DND-41 (cell line): ENCODE measurements at regions not wholly inside any gene's neighbourhood (a gene's known extent, or its start where the extent isn't known, plus 50 kb on each side); places are given as distances from the start of the nearest gene placed in this dataset.

Source experiments
- ATAC-seq: fragments of 200-7000 bp; cut with Tn5 transposase; 3 replicates; pipeline ENCODE4 v1.9.1; 2021; ENCODE audit warnings: low read depth; ENCODE audit not compliant: insufficient read depth
- DNase-seq: peaks from one replicate; pipeline ENCODE4 v3.0.0-alpha.2; 2020
- H2AFZ ChIP-seq: 2 replicates; pipeline ENCODE4 v1.6.0; 2012; ENCODE audit warnings: low read depth, low read length
- H3K27ac ChIP-seq: 2 replicates; pipeline ENCODE4 v1.5.1; 2012; ENCODE audit warnings: low read length, inconsistent platforms
- H3K27me3 ChIP-seq: fragments of 200-600 bp; sonication (generic); 2 replicates; pipeline ENCODE4 v1.6.0; 2012; ENCODE audit warnings: low read length, mild to moderate bottlenecking, inconsistent platforms; ENCODE audit not compliant: insufficient read depth, poor library complexity
- H3K36me3 ChIP-seq: 2 replicates; pipeline ENCODE4 v1.5.1; 2012; ENCODE audit warnings: low read length, inconsistent platforms; ENCODE audit not compliant: insufficient read depth
- H3K4me1 ChIP-seq: 2 replicates; pipeline ENCODE4 v1.5.1; 2012; ENCODE audit warnings: mild to moderate bottlenecking, low read length; ENCODE audit not compliant: insufficient read depth
- H3K4me2 ChIP-seq: 2 replicates; pipeline ENCODE4 v1.6.0; 2012; ENCODE audit warnings: mild to moderate bottlenecking, moderate library complexity, low read length, inconsistent platforms; ENCODE audit not compliant: insufficient read depth
- H3K4me3 ChIP-seq, 2 experiments: fragments of 200-600 bp in 1 of 2; shearing (Covaris generic) in 1 of 2; 2 replicates each; pipeline ENCODE4 v1.5.1; 2012 to 2016; ENCODE audit warnings: inconsistent platforms in 2 of 2, low read length in 2 of 2, mild to moderate bottlenecking in 2 of 2, low read depth in 1 of 2, moderate library complexity in 1 of 2
- H3K79me2 ChIP-seq: 2 replicates; pipeline ENCODE4 v1.6.0; 2012; ENCODE audit warnings: low read length, inconsistent platforms; ENCODE audit not compliant: insufficient read depth
- H3K9ac ChIP-seq: 2 replicates; pipeline ENCODE4 v1.6.0; 2012; ENCODE audit warnings: low read depth, mild to moderate bottlenecking, inconsistent platforms, low read length, moderate library complexity
- H3K9me3 ChIP-seq: 2 replicates; pipeline ENCODE4 v1.5.1; 2012; ENCODE audit warnings: low read length, moderate library complexity, mild to moderate bottlenecking, inconsistent platforms; ENCODE audit not compliant: insufficient read depth, severe bottlenecking
- H4K20me1 ChIP-seq: 2 replicates; pipeline ENCODE4 v1.6.0; 2012; ENCODE audit warnings: low read length; ENCODE audit not compliant: insufficient read depth
- EZH2 ChIP-seq: IDR thresholded peaks from 3 replicates; pipeline ENCODE4 v1.6.1; 2012; ENCODE audit warnings: borderline replicate concordance, low read depth, mild to moderate bottlenecking, moderate library complexity, low read length, inconsistent platforms; ENCODE audit not compliant: severe bottlenecking
- TF ChIP-seq, protein P1 (sequence below): IDR thresholded peaks from 2 replicates; pipeline ENCODE4 v1.5.1; 2012; ENCODE audit warnings: borderline replicate concordance, low read length, moderate library complexity, mild to moderate bottlenecking; ENCODE audit not compliant: poor library complexity, severe bottlenecking; ENCODE audit errors: extremely low read depth

DNA sequence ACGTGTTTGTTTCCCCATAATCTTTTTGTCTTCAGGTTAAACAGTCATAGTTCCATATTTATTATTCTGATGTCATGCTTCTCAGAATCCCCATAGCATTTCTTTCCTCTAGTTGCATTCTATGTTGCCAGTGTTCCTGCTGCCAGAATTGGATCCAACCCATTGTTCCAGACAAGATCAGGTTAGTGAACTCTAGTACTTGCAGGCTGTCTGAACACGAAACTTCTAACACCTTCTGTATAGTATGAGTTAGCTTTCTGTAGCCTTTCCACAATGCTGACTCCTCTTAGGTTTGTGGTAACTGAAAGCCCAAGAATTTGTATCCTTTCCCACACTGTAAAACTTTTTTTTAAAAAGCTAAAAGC, 88.0 kb upstream of the ROPN1 start:
- TF ChIP-seq EZH2 = no peak
- TF ChIP-seq, protein P1, sequence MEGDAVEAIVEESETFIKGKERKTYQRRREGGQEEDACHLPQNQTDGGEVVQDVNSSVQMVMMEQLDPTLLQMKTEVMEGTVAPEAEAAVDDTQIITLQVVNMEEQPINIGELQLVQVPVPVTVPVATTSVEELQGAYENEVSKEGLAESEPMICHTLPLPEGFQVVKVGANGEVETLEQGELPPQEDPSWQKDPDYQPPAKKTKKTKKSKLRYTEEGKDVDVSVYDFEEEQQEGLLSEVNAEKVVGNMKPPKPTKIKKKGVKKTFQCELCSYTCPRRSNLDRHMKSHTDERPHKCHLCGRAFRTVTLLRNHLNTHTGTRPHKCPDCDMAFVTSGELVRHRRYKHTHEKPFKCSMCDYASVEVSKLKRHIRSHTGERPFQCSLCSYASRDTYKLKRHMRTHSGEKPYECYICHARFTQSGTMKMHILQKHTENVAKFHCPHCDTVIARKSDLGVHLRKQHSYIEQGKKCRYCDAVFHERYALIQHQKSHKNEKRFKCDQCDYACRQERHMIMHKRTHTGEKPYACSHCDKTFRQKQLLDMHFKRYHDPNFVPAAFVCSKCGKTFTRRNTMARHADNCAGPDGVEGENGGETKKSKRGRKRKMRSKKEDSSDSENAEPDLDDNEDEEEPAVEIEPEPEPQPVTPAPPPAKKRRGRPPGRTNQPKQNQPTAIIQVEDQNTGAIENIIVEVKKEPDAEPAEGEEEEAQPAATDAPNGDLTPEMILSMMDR = no peak
- Histone ChIP-seq H3K27ac (no peak overlapping the region), H3K79me2 (no peaks in the 10 kb centered on the region), H3K4me2 (no peak overlapping the region), H2AFZ (no peak overlapping the region), H3K9ac (no peak overlapping the region), H4K20me1 (no peaks in the 10 kb centered on the region; the same call in 1 of the 2 replicates), H3K4me1 (no peaks in the 10 kb centered on the region), H3K36me3 (no peaks in the 10 kb centered on the region), H3K4me3 (no peak overlapping the region), H3K9me3 (no peaks in the 10 kb centered on the region), H3K27me3 (peaks cover 12% of the 10 kb centered on the region)
- DNase-seq (no peak), ATAC-seq (no peak)

DNA sequence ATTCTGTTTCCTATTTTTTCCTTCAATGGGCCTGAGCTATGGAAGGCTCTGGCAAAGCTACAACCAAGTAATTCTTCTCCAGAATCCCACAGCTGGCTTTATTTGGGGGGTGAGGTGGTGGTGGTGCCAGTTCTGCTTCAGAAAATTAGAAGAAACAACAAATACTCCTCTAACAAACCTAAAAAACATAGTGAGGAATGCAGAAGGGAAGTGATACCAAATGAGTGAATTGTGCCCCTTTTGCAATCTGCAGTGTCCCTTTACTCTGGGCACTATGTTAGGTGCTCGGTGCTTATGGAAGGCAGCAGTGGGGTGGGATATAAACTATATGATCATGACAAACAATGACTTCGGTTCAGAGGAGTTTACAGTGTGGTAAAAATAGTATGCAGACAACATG, 90.4 kb upstream of the ROPN1 start:
- Histone ChIP-seq H2AFZ (no peak overlapping the region), H3K4me2 (no peak overlapping the region), H3K9me3 (no peaks in the 10 kb centered on the region), H3K9ac (no peak overlapping the region), H3K27me3 (peaks cover 18% of the 10 kb centered on the region), H3K36me3 (no peaks in the 10 kb centered on the region), H3K4me3 (no peak overlapping the region), H3K27ac (no peak overlapping the region), H4K20me1 (no peaks in the 10 kb centered on the region), H3K79me2 (no peaks in the 10 kb centered on the region), H3K4me1 (no peaks in the 10 kb centered on the region)
- no peak for ATAC-seq
- TF ChIP-seq, protein P1 = no peak
- TF ChIP-seq EZH2 = no peak
- no peak for DNase-seq

DNA sequence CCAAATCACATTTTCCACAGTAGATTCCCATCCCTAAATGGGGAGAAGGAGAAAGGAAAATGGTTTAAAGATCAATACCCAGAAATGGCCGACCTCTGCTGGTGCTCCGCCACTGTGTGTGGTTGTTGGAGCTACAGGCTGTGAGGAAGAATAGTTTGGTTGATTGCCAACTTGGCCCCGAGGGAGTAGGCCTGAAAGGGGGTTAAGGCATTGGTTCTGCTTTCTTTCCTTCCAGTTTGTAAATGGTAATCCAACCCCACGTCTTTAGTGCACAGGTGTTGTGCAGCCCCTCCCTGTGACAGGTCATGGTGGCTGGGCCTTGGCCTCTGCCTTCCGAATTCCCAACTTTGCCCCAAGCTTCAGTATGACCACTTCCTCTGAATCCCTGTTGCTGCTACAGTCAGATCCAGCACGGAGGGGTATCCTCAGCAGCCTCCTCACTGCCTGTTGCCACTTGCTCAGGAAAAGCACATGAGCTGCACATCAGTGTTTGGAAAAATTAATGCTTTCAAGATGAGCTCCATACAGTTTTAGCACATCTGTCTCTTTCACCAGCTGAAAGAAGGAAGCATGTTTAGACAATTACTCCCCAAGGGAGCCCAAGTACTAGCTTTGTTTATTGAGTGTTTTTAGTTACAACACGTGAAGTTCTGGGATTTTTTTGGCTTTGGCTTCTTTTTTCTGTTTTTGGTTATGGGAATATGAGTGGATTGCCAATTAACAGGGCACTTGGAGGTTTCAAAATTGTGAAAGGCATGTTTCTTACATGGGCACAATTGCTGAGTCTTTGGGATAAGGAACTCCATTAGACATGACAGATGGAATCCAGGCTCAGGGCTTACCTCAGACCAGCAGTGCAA, 92.3 kb upstream of the ROPN1 start:
- Histone ChIP-seq H4K20me1 (no peaks in the 10 kb centered on the region), H3K4me1 (no peaks in the 10 kb centered on the region), H3K36me3 (no peaks in the 10 kb centered on the region), H3K4me2 (no peak overlapping the region), H3K27me3 (peaks cover 18% of the 10 kb centered on the region), H3K9ac (no peak overlapping the region), H2AFZ (no peak overlapping the region), H3K79me2 (no peaks in the 10 kb centered on the region), H3K27ac (no peak overlapping the region), H3K4me3 (no peak overlapping the region), H3K9me3 (no peaks in the 10 kb centered on the region)
- TF ChIP-seq, protein P1 = no peak
- TF ChIP-seq EZH2 = no peak
- DNase-seq (no peak), ATAC-seq (no peak)
